HG03520 (cell line): ENCODE measurements at regions not wholly inside any gene's neighbourhood (a gene's known extent, or its start where the extent isn't known, plus 50 kb on each side); places are given as distances from the start of the nearest gene placed in this dataset.
"Not testable (repeated sequence)": the region's sequence is repeated elsewhere in the genome, so short reads cannot be mapped to it uniquely, and the experiment has no call there.

Source experiments
- ATAC-seq: cut with Tn5 transposase; IDR thresholded peaks from one replicate; pipeline ENCODE4 v1.9.1; 2021; ENCODE audit warnings: mild to moderate bottlenecking, moderate library complexity; ENCODE audit not compliant: unreplicated experiment

GRCh38 chr12:107826276-107826675 is 51.8 kb downstream of the ASCL4 start:
- ATAC-seq = no peak

GRCh38 chr12:107829271-107829670 is 54.8 kb downstream of the ASCL4 start:
- no peak for ATAC-seq

- no peak for ATAC-seq
These were observed 57.9 kb downstream of the ASCL4 start for GRCh38 chr12:107832441-107832840.

GRCh38 chr12:107840186-107840585 is 65.7 kb downstream of the ASCL4 start:
- ATAC-seq = no peak

GRCh38 chr12:107843351-107844311 is 69.1 kb downstream of the ASCL4 start:
- ATAC-seq = no peak

- no peak for ATAC-seq
These were observed 69.9 kb downstream of the ASCL4 start for GRCh38 chr12:107844312-107844921.

GRCh38 chr12:107845226-107845979 is 70.9 kb downstream of the ASCL4 start:
- ATAC-seq = no peak

- ATAC-seq = no peak
These were observed 71.6 kb downstream of the ASCL4 start for GRCh38 chr12:107845980-107846659.

- no peak for ATAC-seq
These were observed 72.9 kb downstream of the ASCL4 start for GRCh38 chr12:107847430-107847829.

GRCh38 chr12:107847830-107848229 is 73.3 kb downstream of the ASCL4 start:
- no peak for ATAC-seq

- ATAC-seq = no peak
These were observed 79.0 kb downstream of the ASCL4 start for GRCh38 chr12:107853479-107853878.

- no peak for ATAC-seq
These were observed 81.0 kb downstream of the ASCL4 start for GRCh38 chr12:107855471-107855870.

GRCh38 chr12:107856096-107856495 is 81.6 kb downstream of the ASCL4 start:
- ATAC-seq = no peak

GRCh38 chr12:107857191-107857590 is 82.7 kb downstream of the ASCL4 start:
- ATAC-seq = no peak

GRCh38 chr12:107859367-107859766 is 84.9 kb downstream of the ASCL4 start:
- no peak for ATAC-seq

- ATAC-seq = no peak
These were observed 89.7 kb downstream of the ASCL4 start for GRCh38 chr12:107864235-107864634.

GRCh38 chr12:107864727-107865126 is 90.2 kb downstream of the ASCL4 start:
- ATAC-seq = not testable (repeated sequence)

- ATAC-seq = no peak
These were observed 98.7 kb downstream of the ASCL4 start for GRCh38 chr12:107873223-107873622.

GRCh38 chr12:107875786-107876185 is 101.3 kb downstream of the ASCL4 start:
- no peak for ATAC-seq

- ATAC-seq = no peak
These were observed 110.5 kb downstream of the ASCL4 start for GRCh38 chr12:107884769-107885694.
